IMR-90 (cell line): ENCODE measurements at regions not wholly inside any gene's neighbourhood (a gene's known extent, or its start where the extent isn't known, plus 50 kb on each side); places are given as distances from the start of the nearest gene placed in this dataset.

Source experiments
- ATAC-seq: fragments of 200-7000 bp; cut with Tn5 transposase; 2 replicates; pipeline ENCODE4 v1.9.1; 2020; ENCODE audit warnings: low read depth, mild to moderate bottlenecking, moderate library complexity
- BruUV-seq: library from RNA; stranded (reverse); fragments of 400-500 nt; replicated peaks from 2 replicates; lab custom pipeline; 2021; lab: Mats Ljungman, UMichigan
- CTCF ChIA-PET: fragments of 300-600 bp; formaldehyde crosslinking; extraction: SDS; loops from one replicate; lab custom pipeline; 2021; ENCODE audit warnings: antibody characterized with exemption; lab: Yijun Ruan, JAX
- POLR2A ChIA-PET: fragments of 300-600 bp; sonication (Branson Sonifier 250); formaldehyde crosslinking; loops from one replicate; lab custom pipeline; 2022; ENCODE audit warnings: antibody characterized with exemption; ENCODE audit not compliant: unreplicated experiment; lab: Charles Lee
- DNase-seq: peaks from one replicate; pipeline ENCODE4 v3.0.0; 2013
- H2AFZ ChIP-seq: replicated peaks from 2 replicates; pipeline ENCODE3; 2013; ENCODE audit warnings: low read length, mild to moderate bottlenecking; ENCODE audit not compliant: poor library complexity
- H2AK5ac ChIP-seq: 2 replicates; pipeline ENCODE4 v1.6.1; 2013; ENCODE audit warnings: low read depth, low read length, inconsistent platforms
- H2AK9ac ChIP-seq: replicated peaks from 2 replicates; pipeline ENCODE3; 2013; ENCODE audit warnings: mild to moderate bottlenecking, low read depth, low read length, moderate library complexity; ENCODE audit not compliant: poor library complexity
- H2BK120ac ChIP-seq: 2 replicates; pipeline ENCODE4 v1.6.1; 2013; ENCODE audit warnings: low read depth, low read length, inconsistent platforms
- H2BK15ac ChIP-seq: 3 replicates; pipeline ENCODE4 v1.6.1; 2013; ENCODE audit warnings: low read depth, low read length, inconsistent platforms
- H2BK20ac ChIP-seq: 2 replicates; pipeline ENCODE4 v1.6.1; 2013; ENCODE audit warnings: low read depth, mild to moderate bottlenecking, inconsistent platforms, low read length, moderate library complexity
- H2BK5ac ChIP-seq: 2 replicates; pipeline ENCODE4 v1.6.1; 2013; ENCODE audit warnings: mild to moderate bottlenecking, low read depth, low read length, inconsistent platforms; ENCODE audit not compliant: poor library complexity, severe bottlenecking
- H3K14ac ChIP-seq: replicated peaks from 2 replicates; pipeline ENCODE4 v1.6.1; 2013; ENCODE audit warnings: low read depth, low read length, inconsistent platforms
- H3K18ac ChIP-seq: 2 replicates; pipeline ENCODE4 v1.6.1; 2013; ENCODE audit warnings: low read depth, low read length, control low read depth
- H3K23ac ChIP-seq: 2 replicates; pipeline ENCODE4 v1.6.1; 2013; ENCODE audit warnings: low read depth, low read length, inconsistent platforms
- H3K27ac ChIP-seq: 2 replicates; pipeline ENCODE4 v1.5.1; 2013; ENCODE audit warnings: mild to moderate bottlenecking, control low read depth, low read length; ENCODE audit not compliant: insufficient read depth
- H3K27me3 ChIP-seq: 2 replicates; pipeline ENCODE4 v1.6.1; 2013; ENCODE audit warnings: low read length; ENCODE audit not compliant: control insufficient read depth, insufficient read depth
- H3K36me3 ChIP-seq: 2 replicates; pipeline ENCODE4 v1.6.1; 2013; ENCODE audit warnings: low read length, mixed read lengths; ENCODE audit not compliant: control insufficient read depth, insufficient read depth
- H3K4ac ChIP-seq: 2 replicates; pipeline ENCODE4 v1.6.1; 2013; ENCODE audit warnings: low read depth, low read length, inconsistent platforms
- H3K4me1 ChIP-seq: 2 replicates; pipeline ENCODE4 v1.6.1; 2013; ENCODE audit warnings: low read length, mixed read lengths; ENCODE audit not compliant: control insufficient read depth, insufficient read depth
- H3K4me2 ChIP-seq: 2 replicates; pipeline ENCODE4 v1.6.1; 2013; ENCODE audit warnings: low read depth, mild to moderate bottlenecking, control low read depth, low read length, moderate library complexity
- H3K4me3 ChIP-seq: 2 replicates; pipeline ENCODE4 v1.5.1; 2013; ENCODE audit warnings: low read depth, mild to moderate bottlenecking, control low read depth, low read length, moderate library complexity; ENCODE audit not compliant: insufficient read depth
- H3K56ac ChIP-seq: 2 replicates; pipeline ENCODE4 v1.6.1; 2013; ENCODE audit warnings: low read length, inconsistent platforms; ENCODE audit not compliant: insufficient read depth; ENCODE audit errors: extremely low read depth
- H3K79me1 ChIP-seq, 2 experiments: 2 replicates each; pipeline ENCODE4 v1.6.1; 2013; ENCODE audit warnings: low read length in 2 of 2, inconsistent platforms in 1 of 2, low read depth in 1 of 2
- H3K9ac ChIP-seq: 2 replicates; pipeline ENCODE4 v1.6.1; 2013; ENCODE audit warnings: low read depth, low read length, control low read depth
- H3K9me1 ChIP-seq: 2 replicates; pipeline ENCODE4 v1.6.1; 2013; ENCODE audit warnings: low read length, inconsistent platforms; ENCODE audit not compliant: insufficient read depth
- H3K9me3 ChIP-seq: 2 replicates; pipeline ENCODE4 v1.6.1; 2013; ENCODE audit warnings: low read length; ENCODE audit not compliant: control insufficient read depth, insufficient read depth
- H4K20me1 ChIP-seq: 2 replicates; pipeline ENCODE4 v1.6.1; 2013; ENCODE audit warnings: low read length, inconsistent platforms; ENCODE audit not compliant: insufficient read depth
- H4K5ac ChIP-seq: 2 replicates; pipeline ENCODE4 v1.6.1; 2013; ENCODE audit warnings: mild to moderate bottlenecking, low read depth, low read length, control low read depth
- H4K8ac ChIP-seq, 2 experiments: 2 replicates each; pipeline ENCODE4 v1.6.1; 2013; ENCODE audit warnings: low read depth in 2 of 2, low read length in 2 of 2, control low read depth in 1 of 2, inconsistent platforms in 1 of 2
- H4K91ac ChIP-seq: 2 replicates; pipeline ENCODE4 v1.6.1; 2013; ENCODE audit warnings: low read depth, low read length, inconsistent platforms; ENCODE audit not compliant: insufficient read depth
- BHLHE40 ChIP-seq: fragments of 150-350 bp; IDR thresholded peaks from 2 replicates; pipeline ENCODE4 v1.6.1; 2016; ENCODE audit warnings: mild to moderate bottlenecking, low read depth, low read length
- CEBPB ChIP-seq: IDR thresholded peaks from 2 replicates; pipeline ENCODE4 v1.6.1; 2012; ENCODE audit warnings: low read depth, low read length, improper control_type of control experiment
- CHD1 ChIP-seq: IDR thresholded peaks from 2 replicates; pipeline ENCODE4 v1.6.1; 2012; ENCODE audit warnings: low read depth, low read length, improper control_type of control experiment
- FOS ChIP-seq: fragments of 150-350 bp; IDR thresholded peaks from 2 replicates; pipeline ENCODE4 v1.6.1; 2016; ENCODE audit warnings: low read depth, low read length
- MAFK ChIP-seq: IDR thresholded peaks from 2 replicates; pipeline ENCODE4 v1.6.1; 2012; ENCODE audit warnings: low read depth, low read length, improper control_type of control experiment
- MAZ ChIP-seq: IDR thresholded peaks from 2 replicates; pipeline ENCODE4 v1.6.1; 2012; ENCODE audit warnings: low read depth, mild to moderate bottlenecking, low read length, improper control_type of control experiment, moderate library complexity, borderline replicate concordance
- MXI1 ChIP-seq: IDR thresholded peaks from 2 replicates; pipeline ENCODE4 v1.6.1; 2012; ENCODE audit warnings: low read depth, mild to moderate bottlenecking, low read length, moderate library complexity, borderline replicate concordance
- NFE2L2 ChIP-seq: fragments of 150-350 bp; IDR thresholded peaks from 2 replicates; pipeline ENCODE4 v1.6.1; 2016; ENCODE audit warnings: low read depth, mild to moderate bottlenecking, low read length
- POLR2A ChIP-seq: IDR thresholded peaks from 2 replicates; pipeline ENCODE4 v1.6.1; 2012; ENCODE audit warnings: mild to moderate bottlenecking, low read depth, low read length
- RAD21 ChIP-seq: IDR thresholded peaks from 2 replicates; pipeline ENCODE4 v1.6.1; 2012; ENCODE audit warnings: low read length, improper control_type of control experiment
- RCOR1 ChIP-seq: IDR thresholded peaks from 2 replicates; pipeline ENCODE4 v1.6.1; 2012; ENCODE audit warnings: mild to moderate bottlenecking, low read length, improper control_type of control experiment; ENCODE audit not compliant: insufficient replicate concordance
- RFX5 ChIP-seq: IDR thresholded peaks from 2 replicates; pipeline ENCODE4 v1.8.0; 2012; ENCODE audit warnings: low read depth, mild to moderate bottlenecking, low read length, moderate library complexity
- SMC3 ChIP-seq: fragments of 150-350 bp; IDR thresholded peaks from 2 replicates; pipeline ENCODE4 v1.6.1; 2016; ENCODE audit warnings: low read depth, mild to moderate bottlenecking, antibody characterized with exemption, low read length, moderate library complexity
- WGBS, 2 experiments: methylation state at CpG; one replicate each; pipeline versions ENCODE4 v1.1.5 to v1.1.7; 2013; ENCODE audit warnings: missing lambda C conversion rate in 2 of 2; ENCODE audit not compliant: insufficient read length in 1 of 2; ENCODE audit errors: extremely low coverage in 2 of 2; 5-methylcytosine and 5-hydroxymethylcytosine counted together
- dilution Hi-C: fragments of 300-500 bp; cut with HindIII; formaldehyde crosslinking; loops from one replicate; pipeline ENCODE4 v1.14.3; 2018; ENCODE audit warnings: low sequenced_read_pairs; ENCODE audit not compliant: unreplicated experiment
- in situ Hi-C: fragments of 300-500 bp; cut with MboI; formaldehyde crosslinking; loops from 3 replicates; pipeline ENCODE4 v1.14.3; 2019; ENCODE audit warnings: low sequenced_read_pairs, inconsistent platforms, mixed read lengths
- intact Hi-C: fragments of 100-400 bp; cut with micrococcal nuclease; formaldehyde crosslinking; loops from 2 replicates; pipeline ENCODE4 v1.10.0; 2022
- TF ChIP-seq, protein P1 (sequence below): fragments of 150-350 bp; IDR thresholded peaks from 2 replicates; pipeline ENCODE4 v1.6.1; 2017; ENCODE audit warnings: mild to moderate bottlenecking, antibody characterized with exemption, low read length, low read depth
- TF ChIP-seq, protein P2 (sequence below): conservative IDR thresholded peaks from 2 replicates; pipeline ENCODE4 v1.5.1; 2012; ENCODE audit warnings: mild to moderate bottlenecking, low read depth, low read length, improper control_type of control experiment
- TF ChIP-seq, protein P3 (sequence below): fragments of 150-350 bp; IDR thresholded peaks from 2 replicates; pipeline ENCODE4 v1.6.1; 2016; ENCODE audit warnings: low read depth, mild to moderate bottlenecking, low read length, moderate library complexity, borderline replicate concordance

DNA sequence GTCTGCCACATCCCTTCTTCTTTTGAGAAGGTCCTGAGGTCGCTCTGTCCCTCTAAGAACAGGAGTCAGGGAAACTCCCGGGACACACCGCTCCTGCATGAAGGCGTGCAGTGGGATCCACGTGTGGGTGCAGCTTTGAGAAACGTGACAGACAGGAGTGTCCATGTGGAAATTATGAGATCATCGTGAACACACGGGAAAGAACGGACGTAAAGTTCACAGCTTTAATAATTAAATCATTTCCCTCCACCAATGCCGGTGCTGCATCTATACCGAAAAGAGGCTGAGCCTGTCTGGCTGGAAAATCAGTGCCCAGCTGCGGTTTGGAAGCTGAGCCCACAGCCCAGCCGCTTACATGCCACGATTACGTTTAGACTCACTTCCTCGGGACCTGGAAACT, 372.4 kb upstream of the SALL3 start:
- dilution Hi-C loops: no loop called here
- in situ Hi-C loops: no loop called here

More for the DNA sequence above, 372.4 kb upstream of the SALL3 start:
- Histone ChIP-seq H3K27me3 (no peaks in the 10 kb centered on the region), H2BK15ac (no peak overlapping the region), H4K5ac (no peak overlapping the region), H3K4me3 (no peak overlapping the region), H3K23ac (no peak overlapping the region), H3K4me2 (no peak overlapping the region), H2BK120ac (no peak overlapping the region), H4K20me1 (no peaks in the 10 kb centered on the region), H2AK5ac (no peak overlapping the region), H3K18ac (no peak overlapping the region), H3K79me1 (no peaks in the 10 kb centered on the region), H3K36me3 (no peaks in the 10 kb centered on the region), H2BK5ac (no peak overlapping the region), H3K4me1 (no peaks in the 10 kb centered on the region), H3K14ac (no peak overlapping the region), H2AK9ac (no peak overlapping the region), H2AFZ (no peak overlapping the region), H3K9me3 (peaks cover 60% of the 10 kb centered on the region), H3K9me1 (no peaks in the 10 kb centered on the region), H4K8ac (no peak overlapping the region), H3K27ac (no peak overlapping the region), H2BK20ac (no peak overlapping the region), H3K9ac (no peak overlapping the region), H3K4ac (no peak overlapping the region), H3K56ac (no peak overlapping the region), H4K91ac (no peak overlapping the region)
- DNase-seq (no peak), ATAC-seq (no peak)
- TF ChIP-seq POLR2A (no peak), RFX5 (no peak), BHLHE40 (no peak), RAD21 (no peak), MAZ (no peak), CEBPB (no peak), RCOR1 (no peak), MAFK (no peak), MXI1 (no peak), FOS (no peak), NFE2L2 (no peak), CHD1 (no peak), SMC3 (no peak)
- TF ChIP-seq, protein P1, sequence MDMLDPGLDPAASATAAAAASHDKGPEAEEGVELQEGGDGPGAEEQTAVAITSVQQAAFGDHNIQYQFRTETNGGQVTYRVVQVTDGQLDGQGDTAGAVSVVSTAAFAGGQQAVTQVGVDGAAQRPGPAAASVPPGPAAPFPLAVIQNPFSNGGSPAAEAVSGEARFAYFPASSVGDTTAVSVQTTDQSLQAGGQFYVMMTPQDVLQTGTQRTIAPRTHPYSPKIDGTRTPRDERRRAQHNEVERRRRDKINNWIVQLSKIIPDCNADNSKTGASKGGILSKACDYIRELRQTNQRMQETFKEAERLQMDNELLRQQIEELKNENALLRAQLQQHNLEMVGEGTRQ: no peak
- TF ChIP-seq, protein P2, sequence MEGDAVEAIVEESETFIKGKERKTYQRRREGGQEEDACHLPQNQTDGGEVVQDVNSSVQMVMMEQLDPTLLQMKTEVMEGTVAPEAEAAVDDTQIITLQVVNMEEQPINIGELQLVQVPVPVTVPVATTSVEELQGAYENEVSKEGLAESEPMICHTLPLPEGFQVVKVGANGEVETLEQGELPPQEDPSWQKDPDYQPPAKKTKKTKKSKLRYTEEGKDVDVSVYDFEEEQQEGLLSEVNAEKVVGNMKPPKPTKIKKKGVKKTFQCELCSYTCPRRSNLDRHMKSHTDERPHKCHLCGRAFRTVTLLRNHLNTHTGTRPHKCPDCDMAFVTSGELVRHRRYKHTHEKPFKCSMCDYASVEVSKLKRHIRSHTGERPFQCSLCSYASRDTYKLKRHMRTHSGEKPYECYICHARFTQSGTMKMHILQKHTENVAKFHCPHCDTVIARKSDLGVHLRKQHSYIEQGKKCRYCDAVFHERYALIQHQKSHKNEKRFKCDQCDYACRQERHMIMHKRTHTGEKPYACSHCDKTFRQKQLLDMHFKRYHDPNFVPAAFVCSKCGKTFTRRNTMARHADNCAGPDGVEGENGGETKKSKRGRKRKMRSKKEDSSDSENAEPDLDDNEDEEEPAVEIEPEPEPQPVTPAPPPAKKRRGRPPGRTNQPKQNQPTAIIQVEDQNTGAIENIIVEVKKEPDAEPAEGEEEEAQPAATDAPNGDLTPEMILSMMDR: no peak
- TF ChIP-seq, protein P3, sequence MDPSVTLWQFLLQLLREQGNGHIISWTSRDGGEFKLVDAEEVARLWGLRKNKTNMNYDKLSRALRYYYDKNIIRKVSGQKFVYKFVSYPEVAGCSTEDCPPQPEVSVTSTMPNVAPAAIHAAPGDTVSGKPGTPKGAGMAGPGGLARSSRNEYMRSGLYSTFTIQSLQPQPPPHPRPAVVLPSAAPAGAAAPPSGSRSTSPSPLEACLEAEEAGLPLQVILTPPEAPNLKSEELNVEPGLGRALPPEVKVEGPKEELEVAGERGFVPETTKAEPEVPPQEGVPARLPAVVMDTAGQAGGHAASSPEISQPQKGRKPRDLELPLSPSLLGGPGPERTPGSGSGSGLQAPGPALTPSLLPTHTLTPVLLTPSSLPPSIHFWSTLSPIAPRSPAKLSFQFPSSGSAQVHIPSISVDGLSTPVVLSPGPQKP: no peak
- intact Hi-C loops: no loop called here
- 87% methylated on average over 4 of the region's 17 CpGs; no CpG with 5 or more reads in 1 of the 2 experiments for WGBS, 2 experiments
- BruUV-seq: no TSS peak
- POLR2A ChIA-PET: no interaction called here
- CTCF ChIA-PET: no interaction called here
